NK-92 treated with Interleukin-12 subunit alpha and Interleukin-12 subunit beta, amount 100 ng/mL, for 24 hours (cell line): ENCODE measurements at regions not wholly inside any gene's neighbourhood (a gene's known extent, or its start where the extent isn't known, plus 50 kb on each side); places are given as distances from the start of the nearest gene placed in this dataset.

ENCODE experiments used
- DNase-seq: peaks from one replicate; lab custom pipeline; 2025; lab: John Stamatoyannopoulos, UW

- DNase-seq, result no peak
Observed at GRCh38 chr2:111219285-111219684, 98.6 kb downstream of the BCL2L11 start.

GRCh38 chr2:111219734-111220505 is 99.2 kb downstream of the BCL2L11 start:
- DNase-seq, result no peak

- DNase-seq, result no peak
Observed at GRCh38 chr2:111220962-111221361, 100.2 kb downstream of the BCL2L11 start.

GRCh38 chr2:111221701-111222100 is 101.0 kb downstream of the BCL2L11 start:
- DNase-seq, result no peak

- DNase-seq, result no peak
Observed at GRCh38 chr2:111222204-111222866, 101.6 kb downstream of the BCL2L11 start.

- no peak for DNase-seq
Observed at GRCh38 chr2:111225856-111226255, 105.1 kb downstream of the BCL2L11 start.

DNA sequence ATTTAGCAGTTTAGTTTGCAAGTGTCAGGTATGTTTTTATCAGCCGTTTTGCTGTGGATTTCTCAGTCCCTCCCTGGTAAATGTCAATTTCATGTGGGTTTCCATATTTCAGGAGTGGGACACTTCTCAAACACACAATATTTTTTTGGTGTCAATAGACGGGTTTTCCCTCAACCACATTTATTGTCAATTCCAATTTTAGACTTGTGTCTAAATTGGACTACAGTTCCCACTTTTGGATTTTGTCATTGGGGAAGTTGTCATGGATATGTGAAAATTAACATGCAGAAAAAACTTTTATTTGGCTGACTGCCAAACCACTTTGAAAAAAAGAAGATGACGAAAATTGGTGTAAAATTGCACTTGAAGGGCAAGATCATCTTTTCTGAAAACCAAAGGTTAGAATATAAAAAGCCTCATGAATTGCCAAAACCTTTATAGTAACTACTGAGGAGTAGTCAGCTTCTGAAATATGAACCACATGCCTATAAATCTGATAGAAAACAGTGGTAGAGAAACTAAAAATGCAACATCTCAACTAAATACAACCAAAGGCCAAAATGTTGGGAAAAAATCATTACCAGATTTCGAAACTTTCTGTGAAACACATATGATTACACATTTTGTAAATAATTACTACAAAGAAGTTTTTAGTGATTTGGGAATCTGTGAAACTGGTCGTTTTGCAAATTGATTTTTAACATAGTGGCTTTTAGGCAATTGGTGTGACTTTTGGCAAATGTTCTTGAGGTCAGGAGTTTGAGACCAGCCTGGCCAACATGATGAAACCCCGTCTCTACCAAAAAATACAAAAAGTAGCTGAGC is 106.4 kb downstream of the BCL2L11 start:
- DNase-seq, result no peak

GRCh38 chr2:111227716-111228141 is 107.0 kb downstream of the BCL2L11 start:
- DNase-seq, result no peak

- no peak for DNase-seq
Observed at GRCh38 chr2:111231532-111232252, 111.0 kb downstream of the BCL2L11 start.

DNA sequence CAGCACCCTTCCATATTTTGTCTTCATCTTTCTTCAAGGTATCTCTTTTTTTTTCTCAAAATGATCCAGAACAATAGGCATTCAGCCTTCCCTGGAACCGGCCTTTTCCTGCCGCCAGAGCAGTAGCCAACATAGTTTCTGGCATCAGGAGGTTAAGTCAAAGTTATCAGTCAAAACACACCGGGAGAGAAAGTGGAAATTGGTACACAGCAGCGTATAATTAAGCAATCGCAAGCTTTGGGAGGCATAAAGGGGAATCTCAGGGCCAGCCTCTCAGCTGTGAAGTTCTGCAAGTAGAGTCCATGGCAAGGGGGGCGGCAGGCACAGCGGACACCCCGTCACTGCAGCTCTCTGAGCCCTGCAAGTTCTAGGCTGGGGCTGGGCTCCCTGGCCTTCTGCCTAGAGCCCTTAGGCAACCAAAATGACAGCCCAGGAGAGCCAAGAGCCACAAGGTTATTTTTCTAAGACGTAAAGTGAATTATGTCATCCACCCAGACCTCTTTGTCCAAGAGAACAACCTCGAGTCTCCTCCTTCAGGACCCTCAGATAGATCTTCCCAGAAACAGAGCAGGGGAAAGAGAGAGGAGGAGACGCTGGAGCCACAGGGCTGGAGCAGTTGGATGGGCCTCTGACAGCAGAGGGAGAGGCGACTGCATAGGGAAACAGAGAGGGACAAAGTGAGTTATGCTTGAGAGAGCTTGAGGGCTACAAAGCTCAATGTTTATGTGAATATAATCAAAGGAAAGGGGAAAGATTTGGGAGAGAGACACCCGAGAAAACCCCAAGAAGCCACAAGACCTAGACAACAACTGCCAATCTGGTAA is 114.7 kb downstream of the BCL2L11 start:
- no peak for DNase-seq

GRCh38 chr2:111236025-111236424 is 115.3 kb downstream of the BCL2L11 start:
- DNase-seq, result no peak

DNA sequence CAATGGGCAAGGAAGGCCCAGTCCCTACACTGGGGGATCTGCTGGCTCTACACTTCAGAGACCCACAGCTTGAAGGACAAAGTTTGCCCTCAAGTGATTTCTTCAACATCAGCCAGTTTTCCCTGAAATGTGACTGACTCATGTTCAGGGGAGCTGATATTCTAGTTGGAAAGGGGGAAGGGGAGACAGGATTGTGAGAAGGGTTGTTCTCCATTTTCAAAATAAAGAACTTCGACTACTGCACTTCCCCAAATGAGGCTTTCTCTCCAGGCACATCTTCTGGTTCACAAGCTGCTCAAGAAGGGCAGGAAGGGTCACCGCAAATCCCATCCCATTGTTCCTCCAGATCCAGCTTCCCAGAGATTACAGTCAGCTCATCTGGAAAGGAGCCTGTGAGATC is 117.6 kb downstream of the BCL2L11 start:
- DNase-seq, result no peak

DNA sequence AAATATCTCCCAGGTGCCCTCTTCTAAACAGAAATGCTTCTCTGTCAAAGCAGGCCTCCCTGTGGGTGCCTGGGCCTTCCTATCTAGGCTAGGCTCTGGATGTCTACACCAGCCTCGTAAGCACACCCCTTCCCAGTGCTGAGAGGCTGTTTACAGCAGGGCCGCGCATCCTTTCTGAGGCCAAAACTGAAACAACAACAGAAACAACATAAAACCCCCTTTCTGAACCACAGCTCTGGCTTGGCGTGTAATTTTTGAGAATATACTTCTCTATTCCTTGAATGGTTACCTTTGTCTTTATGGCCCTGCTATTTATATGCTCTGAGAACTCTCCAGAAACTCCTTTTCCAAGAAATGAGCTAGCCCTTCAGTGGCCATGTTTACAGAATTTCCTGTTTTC is 118.4 kb downstream of the BCL2L11 start:
- no peak for DNase-seq

GRCh38 chr2:111239581-111240249 is 119.0 kb downstream of the BCL2L11 start:
- no peak for DNase-seq

- no peak for DNase-seq
Observed at GRCh38 chr2:111243295-111243694, 122.6 kb downstream of the BCL2L11 start.

- no peak for DNase-seq
Observed at GRCh38 chr2:111244864-111245263, 124.2 kb downstream of the BCL2L11 start.

DNA sequence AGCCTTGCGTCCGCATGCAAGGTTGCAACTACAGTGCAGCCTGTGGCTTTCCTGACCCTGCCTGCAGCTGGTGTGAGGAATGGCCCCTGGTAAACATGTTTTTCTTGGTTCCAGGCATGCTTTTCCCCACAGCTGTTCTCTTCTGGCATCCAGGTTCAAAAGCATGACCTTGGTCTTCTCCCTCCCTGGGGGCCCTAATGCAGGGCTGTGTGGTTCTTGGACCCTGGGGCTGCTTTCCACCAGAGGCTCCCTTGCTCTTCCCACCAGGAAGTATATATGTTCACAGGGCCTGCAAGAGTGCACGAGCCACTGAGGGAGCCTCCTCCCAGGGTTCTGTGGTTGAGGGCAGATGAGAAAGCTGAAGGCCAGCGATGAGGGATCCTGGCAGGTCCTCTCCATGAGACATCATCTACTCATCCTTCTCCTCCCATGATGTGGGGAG is 125.9 kb downstream of the BCL2L11 start:
- no peak for DNase-seq

GRCh38 chr2:111247491-111247890 is 126.8 kb downstream of the BCL2L11 start:
- no peak for DNase-seq

- DNase-seq, result no peak
Observed at GRCh38 chr2:111249806-111250205, 129.1 kb downstream of the BCL2L11 start.

DNA sequence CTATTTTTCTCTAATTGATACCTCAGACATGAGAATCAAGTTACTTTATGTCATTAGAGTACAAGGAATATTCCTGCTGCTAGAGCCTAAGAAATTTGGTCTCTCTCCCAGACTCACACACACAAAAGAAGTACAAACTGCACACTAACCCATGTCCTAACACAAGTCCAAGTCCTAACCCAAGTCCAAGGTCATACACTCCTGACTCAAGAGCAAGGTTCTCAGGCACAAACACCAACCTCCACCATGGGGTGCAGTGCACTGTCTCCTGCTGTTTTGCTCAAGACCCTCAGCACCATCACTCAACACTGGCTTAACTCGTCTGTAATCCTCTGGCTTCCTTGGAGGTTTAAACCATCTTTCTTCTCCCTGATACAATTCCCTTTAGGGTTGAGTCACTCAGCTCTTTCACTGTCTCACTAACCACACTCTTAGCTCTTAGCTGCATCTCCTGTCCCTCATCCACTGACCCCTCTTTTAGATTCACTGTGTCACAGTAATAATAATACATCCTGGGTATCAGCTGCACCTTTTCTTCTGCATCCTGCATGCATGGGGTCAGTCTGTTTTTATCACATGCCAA is 129.8 kb downstream of the BCL2L11 start:
- DNase-seq, result no peak
